Testis (tissue), 2 donors: ENCODE measurements at regions not wholly inside any gene's neighbourhood (a gene's known extent, or its start where the extent isn't known, plus 50 kb on each side); places are given as distances from the start of the nearest gene placed in this dataset.

Source experiments
- DNase-seq: peaks from one replicate; pipeline ENCODE4 v3.0.0-alpha.2; 2019
- H3K27ac ChIP-seq, 2 donors: fragments of 200-600 bp; sonication (generic); one replicate each; pipeline ENCODE4 v1.5.1; 2019
- H3K27me3 ChIP-seq: fragments of 200-600 bp; sonication (generic); one replicate; pipeline ENCODE4 v1.5.1; 2019
- H3K36me3 ChIP-seq: fragments of 200-600 bp; sonication (generic); one replicate; pipeline ENCODE4 v1.5.1; 2017; ENCODE audit warnings: low read depth; ENCODE audit errors: missing control alignments
- H3K4me1 ChIP-seq: fragments of 200-600 bp; sonication (generic); one replicate; pipeline ENCODE4 v1.5.1; 2019
- H3K4me3 ChIP-seq, 2 donors: fragments of 200-600 bp; sonication (generic); one replicate each; pipeline ENCODE4 v1.5.1; 2017 to 2019
- H3K9me3 ChIP-seq: fragments of 200-600 bp; sonication (generic); one replicate; pipeline ENCODE4 v1.5.1; 2017
- CTCF ChIP-seq, 3 experiments: fragments of 450-650 bp in 2 of 3; fragments of 200-600 bp in 1 of 3; sonication (generic) in 1 of 3; IDR thresholded peaks; one replicate each; pipeline ENCODE4 v1.5.1; 2016 to 2019; ENCODE audit warnings: antibody characterized with exemption in 3 of 3, mild to moderate bottlenecking in 2 of 3, moderate library complexity in 1 of 3
- POLR2A ChIP-seq: fragments of 450-650 bp; IDR thresholded peaks from one replicate; pipeline ENCODE4 v1.6.1; 2017; ENCODE audit warnings: antibody characterized with exemption, mild to moderate bottlenecking, moderate library complexity
- WGBS, 2 donors: methylation state at CpG; one replicate each; pipeline ENCODE4 v1.1.5; 2018; 5-methylcytosine and 5-hydroxymethylcytosine counted together
- intact Hi-C: fragments of 100-400 bp; cut with DNase I; formaldehyde crosslinking; loops from one replicate; pipeline ENCODE4 v1.15.1; 2023; ENCODE audit warnings: low total_unique reads

- Histone ChIP-seq H3K36me3 (no peaks in the 10 kb centered on the region), H3K27ac (no peak overlapping the region), H3K27me3 (no peaks in the 10 kb centered on the region), H3K9me3 (no peaks in the 10 kb centered on the region), H3K4me3 (no peak overlapping the region), H3K4me1 (peaks cover 3% of the 10 kb centered on the region)
- no peak for DNase-seq
- WGBS, 2 donors = 89 to 90% methylated on average over 2 of the region's 2 CpGs
- intact Hi-C loops = no loop called here
- no peak for TF ChIP-seq POLR2A
- no peak for TF ChIP-seq CTCF (IDR thresholded peaks at IDR 0.05)
These were observed 156.3 kb upstream of the CCDC68 start for GRCh38 chr18:55115606-55116005.

- no peak for DNase-seq
- H3K9me3 ChIP-seq = no peaks in the 10 kb centered on the region
- H3K4me1 ChIP-seq = peaks cover 3% of the 10 kb centered on the region
- no peak overlapping the region for H3K27ac ChIP-seq
- intact Hi-C loops = no loop called here
- H3K36me3 ChIP-seq = no peaks in the 10 kb centered on the region
- TF ChIP-seq POLR2A = no peak
- no peak for TF ChIP-seq CTCF (IDR thresholded peaks at IDR 0.05)
- no peak overlapping the region for H3K4me3 ChIP-seq
- WGBS, 2 donors = 63 to 70% methylated on average over 1 of the region's 1 CpG
- no peaks in the 10 kb centered on the region for H3K27me3 ChIP-seq
These were observed 155.6 kb upstream of the CCDC68 start for GRCh38 chr18:55114876-55115275.

- Histone ChIP-seq H3K4me1 (peaks cover 3% of the 10 kb centered on the region), H3K27me3 (no peaks in the 10 kb centered on the region), H3K27ac (no peak overlapping the region), H3K9me3 (no peaks in the 10 kb centered on the region), H3K36me3 (no peaks in the 10 kb centered on the region), H3K4me3 (no peak overlapping the region)
- WGBS, 2 donors = 85 to 88% methylated on average over 5 of the region's 5 CpGs
- intact Hi-C loops = no loop called here
- TF ChIP-seq POLR2A = no peak
- TF ChIP-seq CTCF (IDR thresholded peaks at IDR 0.05) = no peak
- no peak for DNase-seq
These were observed 154.5 kb upstream of the CCDC68 start for GRCh38 chr18:55113800-55114199.

- no peaks in the 10 kb centered on the region for H3K9me3 ChIP-seq
- intact Hi-C loops = no loop called here
- no peaks in the 10 kb centered on the region for H3K4me1 ChIP-seq
- H3K27me3 ChIP-seq = no peaks in the 10 kb centered on the region
- DNase-seq = no peak
- H3K4me3 ChIP-seq = no peak overlapping the region
- H3K27ac ChIP-seq = no peak overlapping the region
- no peak for TF ChIP-seq POLR2A
- TF ChIP-seq CTCF (IDR thresholded peaks at IDR 0.05) = no peak
- no peaks in the 10 kb centered on the region for H3K36me3 ChIP-seq
These were observed 152.0 kb upstream of the CCDC68 start for GRCh38 chr18:55111271-55111670.

- H3K27me3 ChIP-seq = no peaks in the 10 kb centered on the region
- H3K27ac ChIP-seq = no peak overlapping the region
- 44 to 65% methylated on average over 9 of the region's 9 CpGs for WGBS, 2 donors
- no peaks in the 10 kb centered on the region for H3K36me3 ChIP-seq
- H3K9me3 ChIP-seq = no peaks in the 10 kb centered on the region
- TF ChIP-seq POLR2A = no peak
- TF ChIP-seq CTCF (IDR thresholded peaks at IDR 0.05) = no peak
- intact Hi-C loops = no loop called here
- no peak for DNase-seq
- no peaks in the 10 kb centered on the region for H3K4me1 ChIP-seq
- no peak overlapping the region for H3K4me3 ChIP-seq
These were observed 151.2 kb upstream of the CCDC68 start for GRCh38 chr18:55110436-55110835.
